ENCODE measurements at regions not wholly inside any gene's neighbourhood (a gene's known extent, or its start where the extent isn't known, plus 50 kb on each side); places are given as distances from the start of the nearest gene placed in this dataset.

DNA sequence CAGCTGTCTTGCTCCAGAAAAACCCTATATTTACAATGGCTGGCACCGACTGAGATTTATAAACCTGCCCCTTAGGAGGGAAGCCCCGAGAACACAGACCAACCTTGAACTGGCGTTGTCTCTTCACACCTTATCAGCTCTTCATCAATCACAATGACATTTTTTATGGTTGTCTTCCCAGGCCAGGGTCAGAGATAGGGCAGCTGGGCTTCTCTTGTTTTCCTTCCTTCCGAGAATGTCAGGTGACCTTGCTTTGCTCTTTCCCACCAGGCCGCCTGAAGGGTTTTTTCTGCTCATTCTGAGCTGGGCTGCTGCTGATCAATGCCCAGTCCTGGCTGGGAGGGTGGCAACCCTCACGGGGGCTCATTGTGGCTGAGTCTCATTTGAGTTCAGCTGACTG is 619.1 kb downstream of the CCDC171 start:
- Histone ChIP-seq H3K36me3 (ENCODE audit: low read depth) (no peaks in the 10 kb centered on the region), H3K9me3 (no peaks in the 10 kb centered on the region), H3K4me1 (ENCODE audit: low read depth) (no peaks in the 10 kb centered on the region), H3K4me3 (no peak overlapping the region)
- DNase-seq (no peak), ATAC-seq (no peak)
- intact Hi-C loops (cut with DNase I, micrococcal nuclease) = no loop called here
- no peak for TF ChIP-seq CTCF (IDR thresholded peaks at IDR 0.05)

DNA sequence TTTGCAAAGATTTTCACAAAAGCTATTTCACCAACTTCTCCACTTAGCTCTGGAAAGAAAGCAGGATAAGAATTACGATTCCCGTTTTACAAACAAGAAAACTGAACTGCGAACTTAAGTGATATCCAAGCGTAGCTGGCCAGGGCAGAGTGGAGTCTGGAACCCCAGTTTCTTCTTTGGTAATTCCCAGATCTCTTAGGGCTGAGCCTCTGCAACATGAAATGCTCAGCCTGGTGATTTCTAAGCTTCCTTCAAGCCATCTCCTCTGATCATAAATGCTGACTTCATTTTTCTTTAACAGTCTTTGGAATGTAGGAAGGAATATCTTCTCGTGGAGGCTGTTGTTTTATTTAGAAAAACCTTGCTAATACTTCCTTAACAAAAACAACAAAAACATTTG is 620.0 kb downstream of the CCDC171 start:
- no peak for DNase-seq
- no peak for TF ChIP-seq CTCF (IDR thresholded peaks at IDR 0.05)
- Histone ChIP-seq H3K4me3 (no peak overlapping the region), H3K9me3 (no peaks in the 10 kb centered on the region), H3K4me1 (ENCODE audit: low read depth) (no peaks in the 10 kb centered on the region), H3K36me3 (ENCODE audit: low read depth) (no peaks in the 10 kb centered on the region)
- ATAC-seq = no peak
- intact Hi-C loops (cut with DNase I, micrococcal nuclease) = no loop called here

GRCh38 chr9:16174915-16175314 is 622.1 kb downstream of the CCDC171 start:
- no peaks in the 10 kb centered on the region for H3K9me3 ChIP-seq
- H3K36me3 ChIP-seq (ENCODE audit: low read depth) = no peaks in the 10 kb centered on the region
- H3K4me3 ChIP-seq = no peak overlapping the region
- no peak for DNase-seq
- no peak for ATAC-seq
- no peak for TF ChIP-seq CTCF (IDR thresholded peaks at IDR 0.05)
- H3K4me1 ChIP-seq (ENCODE audit: low read depth) = no peaks in the 10 kb centered on the region
- intact Hi-C loops (cut with DNase I, micrococcal nuclease) = no loop called here

DNA sequence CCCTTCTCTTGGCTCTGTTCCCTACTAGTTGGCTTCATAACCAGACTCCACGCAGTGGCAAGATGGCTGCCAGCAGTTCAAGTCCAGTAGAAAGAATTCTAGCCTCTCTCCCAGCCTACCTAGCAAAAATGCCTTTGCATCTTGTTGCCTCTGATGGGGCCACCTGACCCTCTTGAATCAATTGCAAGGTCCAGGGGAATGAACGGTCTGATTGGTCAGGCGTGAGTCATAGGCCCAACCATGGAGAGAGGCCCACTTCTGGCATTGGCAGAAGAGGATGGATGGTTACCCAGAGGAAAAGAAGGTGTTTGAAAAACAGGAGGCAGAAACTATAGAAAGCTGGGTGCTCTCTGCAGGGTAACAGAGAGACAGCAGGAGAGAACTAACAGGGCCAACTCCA is 622.6 kb downstream of the CCDC171 start:
- intact Hi-C loops (cut with DNase I, micrococcal nuclease) = no loop called here
- no peaks in the 10 kb centered on the region for H3K4me1 ChIP-seq (ENCODE audit: low read depth)
- DNase-seq (no peak), ATAC-seq (no peak)
- no peaks in the 10 kb centered on the region for H3K36me3 ChIP-seq (ENCODE audit: low read depth)
- H3K9me3 ChIP-seq = no peaks in the 10 kb centered on the region
- H3K4me3 ChIP-seq = no peak overlapping the region
- no peak for TF ChIP-seq CTCF (IDR thresholded peaks at IDR 0.05)

GRCh38 chr9:16178294-16178693 is 625.5 kb downstream of the CCDC171 start:
- H3K4me3 ChIP-seq = no peak overlapping the region
- H3K36me3 ChIP-seq (ENCODE audit: low read depth) = no peaks in the 10 kb centered on the region
- H3K9me3 ChIP-seq = no peaks in the 10 kb centered on the region
- TF ChIP-seq CTCF (IDR thresholded peaks at IDR 0.05) = no peak
- intact Hi-C loops (cut with DNase I, micrococcal nuclease) = no loop called here
- H3K4me1 ChIP-seq (ENCODE audit: low read depth) = no peaks in the 10 kb centered on the region
- ATAC-seq = no peak
- no peak for DNase-seq

DNA sequence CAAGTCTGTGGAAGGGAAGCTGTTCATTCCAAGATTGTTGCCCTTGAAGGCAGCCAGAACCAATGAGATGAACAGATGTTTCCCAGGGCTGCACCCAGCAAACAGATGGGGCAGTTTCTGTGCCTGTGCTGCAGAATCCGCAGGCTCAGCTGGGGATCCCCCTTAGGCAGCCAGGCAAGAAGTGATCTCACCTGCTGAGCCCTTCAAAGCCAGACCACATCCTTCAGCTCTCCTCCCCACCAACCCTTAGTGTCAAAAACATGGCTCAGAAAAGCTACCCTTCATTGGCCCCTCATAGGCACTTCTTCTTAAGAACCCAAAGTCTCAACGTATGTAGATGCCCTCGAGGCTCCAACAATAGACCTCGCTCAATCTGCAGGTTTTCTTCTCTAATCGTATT is 626.7 kb downstream of the CCDC171 start:
- H3K4me1 ChIP-seq (ENCODE audit: low read depth) = no peaks in the 10 kb centered on the region
- no peak overlapping the region for H3K4me3 ChIP-seq
- TF ChIP-seq CTCF (IDR thresholded peaks at IDR 0.05) = no peak
- intact Hi-C loops (cut with DNase I, micrococcal nuclease) = no loop called here
- no peaks in the 10 kb centered on the region for H3K36me3 ChIP-seq (ENCODE audit: low read depth)
- ATAC-seq = no peak
- H3K9me3 ChIP-seq = no peaks in the 10 kb centered on the region
- no peak for DNase-seq

Data from mucosa of descending colon (tissue), 3 donors.